GM23338 (cell line): ENCODE measurements at regions not wholly inside any gene's neighbourhood (a gene's known extent, or its start where the extent isn't known, plus 50 kb on each side); places are given as distances from the start of the nearest gene placed in this dataset.
A peak's percentile ranks its signal among the peaks of the same experiment; 100 is the strongest.

Source experiments
- ATAC-seq: fragments of 200-7000 bp; cut with Tn5 transposase; 3 replicates; pipeline ENCODE4 v1.9.1; 2020
- DNase-seq: peaks from one replicate; pipeline ENCODE4 v3.0.0-alpha.2; 2015; ENCODE audit warnings: low spot score
- H2AFZ ChIP-seq: fragments of 200-600 bp; sonication (generic); 2 replicates; pipeline ENCODE4 v1.8.0; 2016; ENCODE audit warnings: antibody characterized with exemption, mild to moderate bottlenecking, moderate library complexity
- H3F3A ChIP-seq: fragments of 200-600 bp; sonication (generic); replicated peaks from 2 replicates; pipeline ENCODE4 v1.8.0; 2017; ENCODE audit warnings: antibody characterized with exemption, mixed run types, low read depth
- H3K27ac ChIP-seq: fragments of 200-600 bp; sonication (generic); 2 replicates; pipeline ENCODE4 v1.6.1; 2016; ENCODE audit warnings: low read depth
- H3K27me3 ChIP-seq: fragments of 200-600 bp; sonication (generic); 2 replicates; pipeline ENCODE4 v1.8.0; 2016; ENCODE audit warnings: mild to moderate bottlenecking, mixed run types, moderate library complexity; ENCODE audit not compliant: insufficient read depth
- H3K36me3 ChIP-seq: fragments of 200-600 bp; sonication (generic); 2 replicates; pipeline ENCODE4 v1.8.0; 2016; ENCODE audit warnings: mild to moderate bottlenecking; ENCODE audit not compliant: insufficient read depth
- H3K4me1 ChIP-seq: fragments of 200-600 bp; sonication (generic); 2 replicates; pipeline ENCODE4 v1.8.0; 2016; ENCODE audit warnings: mild to moderate bottlenecking, moderate library complexity; ENCODE audit not compliant: insufficient read depth
- H3K4me2 ChIP-seq: fragments of 200-600 bp; sonication (generic); 2 replicates; pipeline ENCODE4 v1.7.1; 2017; ENCODE audit warnings: mixed run types
- H3K4me3 ChIP-seq: fragments of 200-600 bp; sonication (generic); 2 replicates; pipeline ENCODE4 v1.6.1; 2016; ENCODE audit warnings: mixed run types
- H3K79me2 ChIP-seq: fragments of 200-600 bp; sonication (generic); replicated peaks from 2 replicates; pipeline ENCODE4 v1.8.0; 2017; ENCODE audit warnings: mild to moderate bottlenecking; ENCODE audit not compliant: insufficient read depth
- H3K9me2 ChIP-seq: fragments of 200-600 bp; sonication (generic); 2 replicates; pipeline ENCODE4 v1.8.0; 2017; ENCODE audit not compliant: insufficient read depth
- H4K20me1 ChIP-seq: fragments of 200-600 bp; sonication (generic); replicated peaks from 2 replicates; pipeline ENCODE4 v1.8.0; 2017; ENCODE audit warnings: mild to moderate bottlenecking; ENCODE audit not compliant: insufficient read depth
- H3K27ac Mint-ChIP-seq: 2 replicates; pipeline ENCODE4 v1.8.0; 2020; ENCODE audit warnings: inconsistent platforms, mild to moderate bottlenecking, moderate library complexity, mixed read lengths
- H3K27me3 Mint-ChIP-seq: 3 replicates; pipeline ENCODE4 v1.8.0; 2022; ENCODE audit warnings: low read depth, mild to moderate bottlenecking, moderate library complexity, mixed read lengths, inconsistent platforms; ENCODE audit not compliant: insufficient read depth, poor library complexity
- H3K36me3 Mint-ChIP-seq: 3 replicates; pipeline ENCODE4 v1.8.0; 2021; ENCODE audit warnings: low read depth, mild to moderate bottlenecking, inconsistent platforms, moderate library complexity, mixed read lengths
- H3K4me1 Mint-ChIP-seq: 3 replicates; pipeline ENCODE4 v1.8.0; 2020; ENCODE audit warnings: mild to moderate bottlenecking, inconsistent platforms, mixed read lengths
- H3K4me3 Mint-ChIP-seq: 3 replicates; pipeline ENCODE4 v1.8.0; 2021; ENCODE audit warnings: moderate library complexity, mild to moderate bottlenecking, inconsistent platforms, mixed read lengths
- H3K9me3 Mint-ChIP-seq: 3 replicates; pipeline ENCODE4 v1.8.0; 2020; ENCODE audit warnings: moderate library complexity, mild to moderate bottlenecking, inconsistent platforms, mixed read lengths
- CREB1 ChIP-seq: fragments of 250-450 bp; sonication (Bioruptor Pico); IDR thresholded peaks from 2 replicates; pipeline ENCODE4 v1.5.0; 2020; ENCODE audit warnings: low read depth, mild to moderate bottlenecking, moderate library complexity
- CTCF ChIP-seq, 2 experiments: fragments of 200-600 bp in 1 of 2; sonication (generic) in 1 of 2; conservative IDR thresholded peaks; 2 replicates each; pipeline versions ENCODE4 v1.5.1 to v1.6.1; 2016 to 2017; ENCODE audit warnings: antibody characterized with exemption in 2 of 2, low read depth in 2 of 2, mild to moderate bottlenecking in 2 of 2, moderate library complexity in 1 of 2
- EZH2 ChIP-seq: fragments of 200-600 bp; sonication (generic); IDR thresholded peaks from one replicate; pipeline ENCODE4 v1.8.0; 2017; ENCODE audit warnings: antibody characterized with exemption, mild to moderate bottlenecking, low read depth; ENCODE audit not compliant: unreplicated experiment
- JUNB ChIP-seq: IDR thresholded peaks from one replicate; pipeline ENCODE4 v1.6.1; 2016; ENCODE audit warnings: antibody characterized with exemption; ENCODE audit not compliant: unreplicated experiment
- ZNF462 ChIP-seq: fragments of 250-450 bp; sonication (Bioruptor Pico); IDR thresholded peaks from 2 replicates; pipeline ENCODE4 v1.5.0; 2020; ENCODE audit warnings: mild to moderate bottlenecking, moderate library complexity

GRCh38 chr1:113282008-113282892 is 108.1 kb upstream of the MAGI3 start:
- H2AFZ ChIP-seq: peak overlapping the region; percentile 79; the same call in 1 of the 2 replicates
- DNase-seq: no peak
- Mint-ChIP-seq H3K9me3 (no peaks in the 10 kb centered on the region), H3K36me3 (no peaks in the 10 kb centered on the region), H3K27ac (no peak overlapping the region), H3K4me1 (peaks cover 4% of the 10 kb centered on the region), H3K4me3 (no peak overlapping the region), H3K27me3 (no peaks in the 10 kb centered on the region)
- H3K4me1 ChIP-seq: peaks cover under 1% of the 10 kb centered on the region; the same call in 1 of the 2 replicates
- H3K4me2 ChIP-seq: no peak overlapping the region
- TF ChIP-seq ZNF462 (CRISPR knock-in tag) (no peak), EZH2 (no peak), CREB1 (CRISPR knock-in tag) (no peak), CTCF (conservative IDR thresholded peaks at IDR 0.05; ENCODE audit: low read depth in 2 of 2) (no peak), JUNB (no peak)
- no peaks in the 10 kb centered on the region for H3K36me3 ChIP-seq
- no peak overlapping the region for H3K27ac ChIP-seq
- no peaks in the 10 kb centered on the region for H3K79me2 ChIP-seq
- no peak overlapping the region for H3K4me3 ChIP-seq
- no peaks in the 10 kb centered on the region for H3K9me2 ChIP-seq
- no peak for ATAC-seq
- no peaks in the 10 kb centered on the region for H3F3A ChIP-seq
- H4K20me1 ChIP-seq: no peaks in the 10 kb centered on the region
- H3K27me3 ChIP-seq: no peaks in the 10 kb centered on the region
